ENCODE measurements at regions not wholly inside any gene's neighbourhood (a gene's known extent, or its start where the extent isn't known, plus 50 kb on each side); places are given as distances from the start of the nearest gene placed in this dataset.

- no peak for TF ChIP-seq POLR2AphosphoS5 (IDR thresholded peaks at IDR 0.05)
- no peak for TF ChIP-seq CTCF (IDR thresholded peaks at IDR 0.05 in 8 of 11, conservative IDR thresholded peaks at IDR 0.05 in 3 of 11)
Observed at GRCh38 chr13:39941236-39941635, 285.8 kb downstream of the COG6 start.
